ENCODE measurements at regions not wholly inside any gene's neighbourhood (a gene's known extent, or its start where the extent isn't known, plus 50 kb on each side); places are given as distances from the start of the nearest gene placed in this dataset.
"Not testable (repeated sequence)": the region's sequence is repeated elsewhere in the genome, so short reads cannot be mapped to it uniquely, and the experiment has no call there.

- H3K4me2 ChIP-seq (ENCODE audit: insufficient read depth, low read length); H3K36me3 ChIP-seq (ENCODE audit: control insufficient read depth in 2 of 2, extremely low read depth in 1 of 2, insufficient read depth in 2 of 2, low read length in 2 of 2); H3K79me2 ChIP-seq (ENCODE audit: control insufficient read depth, insufficient read depth, low read length); H3K27me3 ChIP-seq (ENCODE audit: control insufficient read depth in 2 of 2, insufficient read depth in 2 of 2, low read length in 2 of 2); H3K9me3 ChIP-seq (replicated peaks; ENCODE audit: control insufficient read depth, insufficient read depth, low read length); intact Hi-C loops (cut with micrococcal nuclease); H3K4me1 ChIP-seq (ENCODE audit: control insufficient read depth, extremely low read depth, insufficient read depth, low read length); DNase-seq (ENCODE audit: low read depth, low spot score); H3K4me3 ChIP-seq (replicated peaks in 1 of 3; ENCODE audit: insufficient read depth in 1 of 3, low read depth in 1 of 3, low read length in 3 of 3); H2AFZ ChIP-seq (ENCODE audit: low read depth, low read length); H3K9ac ChIP-seq (replicated peaks; ENCODE audit: extremely low read depth, insufficient read depth, low read length); POLR2A ChIA-PET; H3K9me1 ChIP-seq (replicated peaks; ENCODE audit: control insufficient read depth, extremely low read depth, insufficient read depth, low read length); dilution Hi-C loops (cut with MboI; ENCODE audit: extremely low pct_ligation_motif_present, low sequenced_read_pairs); H3K27ac ChIP-seq (ENCODE audit: insufficient read depth, low read depth, low read length); H4K20me1 ChIP-seq (replicated peaks; ENCODE audit: control insufficient read depth, extremely low read depth, insufficient read depth, low read length); FAIRE-seq; BruUV-seq (replicated peaks): not testable (repeated sequence)
- CTCF ChIA-PET, result interaction anchor here (2.2 kb wide), 1 partner anchor 10 kb away, joined by 6 read pairs; no protein-coding TSS in a partner anchor
Observed at GRCh38 chr10:30163410-30163809, 104.0 kb upstream of the JCAD start.

- DNase-seq (ENCODE audit: low read depth, low spot score); POLR2A ChIA-PET; H3K36me3 ChIP-seq (ENCODE audit: control insufficient read depth in 2 of 2, extremely low read depth in 1 of 2, insufficient read depth in 2 of 2, low read length in 2 of 2); H2AFZ ChIP-seq (ENCODE audit: low read depth, low read length); H4K20me1 ChIP-seq (replicated peaks; ENCODE audit: control insufficient read depth, extremely low read depth, insufficient read depth, low read length); H3K4me2 ChIP-seq (ENCODE audit: insufficient read depth, low read length); H3K4me3 ChIP-seq (replicated peaks in 1 of 3; ENCODE audit: insufficient read depth in 1 of 3, low read depth in 1 of 3, low read length in 3 of 3); H3K27me3 ChIP-seq (ENCODE audit: control insufficient read depth in 2 of 2, insufficient read depth in 2 of 2, low read length in 2 of 2); FAIRE-seq; H3K9ac ChIP-seq (replicated peaks; ENCODE audit: extremely low read depth, insufficient read depth, low read length); BruUV-seq (replicated peaks); H3K9me1 ChIP-seq (replicated peaks; ENCODE audit: control insufficient read depth, extremely low read depth, insufficient read depth, low read length); H3K4me1 ChIP-seq (ENCODE audit: control insufficient read depth, extremely low read depth, insufficient read depth, low read length); H3K27ac ChIP-seq (ENCODE audit: insufficient read depth, low read depth, low read length); H3K9me3 ChIP-seq (replicated peaks; ENCODE audit: control insufficient read depth, insufficient read depth, low read length); H3K79me2 ChIP-seq (ENCODE audit: control insufficient read depth, insufficient read depth, low read length); dilution Hi-C loops (cut with MboI; ENCODE audit: extremely low pct_ligation_motif_present, low sequenced_read_pairs); intact Hi-C loops (cut with micrococcal nuclease): not testable (repeated sequence)
- CTCF ChIA-PET, result interaction anchor here (2.2 kb wide), 1 partner anchor 10 kb away, joined by 6 read pairs; no protein-coding TSS in a partner anchor
Observed at GRCh38 chr10:30162796-30163195, 103.4 kb upstream of the JCAD start.

Data from endothelial cell of umbilical vein (primary cell).